Adrenal gland (tissue), 5 donors: ENCODE measurements at regions not wholly inside any gene's neighbourhood (a gene's known extent, or its start where the extent isn't known, plus 50 kb on each side); places are given as distances from the start of the nearest gene placed in this dataset.

Experiments used
- POLR2A ChIP-seq, 2 donors: fragments of 450-650 bp; IDR thresholded peaks; one replicate each; pipeline ENCODE4 v1.6.1; 2017; ENCODE audit warnings: antibody characterized with exemption in 2 of 2, mild to moderate bottlenecking in 2 of 2, moderate library complexity in 1 of 2
- TF ChIP-seq, protein P1 (sequence below), 6 experiments: fragments of 450-650 bp in 4 of 6; fragments of 200-600 bp in 2 of 6; sonication (generic) in 1 of 6; IDR thresholded peaks; 1 replicate in 5 of 6; 2 replicates in 1 of 6; pipeline versions ENCODE4 v1.5.1 to v1.8.0; 2016 to 2021; ENCODE audit warnings: antibody characterized with exemption in 6 of 6, mild to moderate bottlenecking in 2 of 6, moderate library complexity in 1 of 6
- donor health status: DM: no; HTN: no; CAD: no.

DNA sequence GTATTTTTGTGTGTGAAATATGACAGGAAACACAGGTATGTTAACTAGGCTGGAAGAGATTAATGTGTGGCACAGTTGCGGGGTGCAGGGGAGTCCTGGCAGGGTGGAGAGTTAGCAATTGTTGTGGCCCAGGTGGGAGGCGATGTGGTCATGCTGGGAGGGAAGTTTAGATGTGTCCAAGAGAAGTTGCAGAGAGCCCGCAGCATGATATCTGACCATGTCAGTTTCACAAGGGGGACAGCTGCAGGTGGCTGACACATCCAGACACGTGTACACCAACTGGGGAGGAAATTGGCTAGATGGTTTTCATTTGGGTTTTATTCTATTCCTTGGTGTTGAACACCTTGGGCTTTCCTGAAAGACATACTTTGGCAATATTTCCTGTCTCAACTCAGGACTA is 172.8 kb upstream of the RGMA start:
- TF ChIP-seq, protein P1, sequence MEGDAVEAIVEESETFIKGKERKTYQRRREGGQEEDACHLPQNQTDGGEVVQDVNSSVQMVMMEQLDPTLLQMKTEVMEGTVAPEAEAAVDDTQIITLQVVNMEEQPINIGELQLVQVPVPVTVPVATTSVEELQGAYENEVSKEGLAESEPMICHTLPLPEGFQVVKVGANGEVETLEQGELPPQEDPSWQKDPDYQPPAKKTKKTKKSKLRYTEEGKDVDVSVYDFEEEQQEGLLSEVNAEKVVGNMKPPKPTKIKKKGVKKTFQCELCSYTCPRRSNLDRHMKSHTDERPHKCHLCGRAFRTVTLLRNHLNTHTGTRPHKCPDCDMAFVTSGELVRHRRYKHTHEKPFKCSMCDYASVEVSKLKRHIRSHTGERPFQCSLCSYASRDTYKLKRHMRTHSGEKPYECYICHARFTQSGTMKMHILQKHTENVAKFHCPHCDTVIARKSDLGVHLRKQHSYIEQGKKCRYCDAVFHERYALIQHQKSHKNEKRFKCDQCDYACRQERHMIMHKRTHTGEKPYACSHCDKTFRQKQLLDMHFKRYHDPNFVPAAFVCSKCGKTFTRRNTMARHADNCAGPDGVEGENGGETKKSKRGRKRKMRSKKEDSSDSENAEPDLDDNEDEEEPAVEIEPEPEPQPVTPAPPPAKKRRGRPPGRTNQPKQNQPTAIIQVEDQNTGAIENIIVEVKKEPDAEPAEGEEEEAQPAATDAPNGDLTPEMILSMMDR (IDR thresholded peaks at IDR 0.05) = no peak
- TF ChIP-seq POLR2A (IDR thresholded peaks at IDR 0.05) = no peak
